ENCODE measurements at regions not wholly inside any gene's neighbourhood (a gene's known extent, or its start where the extent isn't known, plus 50 kb on each side); places are given as distances from the start of the nearest gene placed in this dataset.
"Not testable (repeated sequence)": the region's sequence is repeated elsewhere in the genome, so short reads cannot be mapped to it uniquely, and the experiment has no call there.

- DNase-seq = no peak
Measured at GRCh38 chrX:112359906-112360305, 277.3 kb upstream of the TRPC5 start.

GRCh38 chrX:112355931-112356330 lies 273.4 kb upstream of the TRPC5 start:
- DNase-seq = no peak

GRCh38 chrX:112341598-112341997 lies 259.0 kb upstream of the TRPC5 start:
- no peak for DNase-seq

GRCh38 chrX:112313201-112313600 lies 230.6 kb upstream of the TRPC5 start:
- DNase-seq = no peak

- no peak for DNase-seq
Measured at GRCh38 chrX:112306027-112306426, 223.5 kb upstream of the TRPC5 start.

- no peak for DNase-seq
Measured at GRCh38 chrX:112279940-112280339, 197.4 kb upstream of the TRPC5 start.

- DNase-seq = no peak
Measured at GRCh38 chrX:112270991-112271390, 188.4 kb upstream of the TRPC5 start.

GRCh38 chrX:112266136-112266535 lies 183.6 kb upstream of the TRPC5 start:
- DNase-seq = no peak

GRCh38 chrX:112259375-112259774 lies 176.8 kb upstream of the TRPC5 start:
- no peak for DNase-seq

- DNase-seq = no peak
Measured at GRCh38 chrX:112254896-112255295, 172.3 kb upstream of the TRPC5 start.

GRCh38 chrX:112247714-112248113 lies 165.1 kb upstream of the TRPC5 start:
- no peak for DNase-seq

GRCh38 chrX:112235547-112235946 lies 153.0 kb upstream of the TRPC5 start:
- DNase-seq = peak; percentile 17

GRCh38 chrX:112233164-112233563 lies 150.6 kb upstream of the TRPC5 start:
- no peak for DNase-seq

GRCh38 chrX:112226795-112227194 lies 144.2 kb upstream of the TRPC5 start:
- not testable (repeated sequence) for DNase-seq

- DNase-seq = no peak
Measured at GRCh38 chrX:112223391-112223790, 140.8 kb upstream of the TRPC5 start.

- no peak for DNase-seq
Measured at GRCh38 chrX:112218388-112218787, 135.8 kb upstream of the TRPC5 start.

- DNase-seq = no peak
Measured at GRCh38 chrX:112211459-112211858, 128.9 kb upstream of the TRPC5 start.

GRCh38 chrX:112197840-112198239 lies 115.3 kb upstream of the TRPC5 start:
- no peak for DNase-seq

- no peak for DNase-seq
Measured at GRCh38 chrX:112190646-112191045, 108.1 kb upstream of the TRPC5 start.

- not testable (repeated sequence) for DNase-seq
Measured at GRCh38 chrX:112181361-112181760, 98.8 kb upstream of the TRPC5 start.

GRCh38 chrX:112164420-112164819 lies 81.8 kb upstream of the TRPC5 start:
- no peak for DNase-seq

GRCh38 chrX:112163906-112164305 lies 81.3 kb upstream of the TRPC5 start:
- DNase-seq = no peak

- no peak for DNase-seq
Measured at GRCh38 chrX:112148397-112148796, 65.8 kb upstream of the TRPC5 start.

- DNase-seq = no peak
Measured at GRCh38 chrX:112147206-112147605, 64.6 kb upstream of the TRPC5 start.

- no peak for DNase-seq
Measured at GRCh38 chrX:112137276-112137675, 54.7 kb upstream of the TRPC5 start.
